ENCODE measurements at regions not wholly inside any gene's neighbourhood (a gene's known extent, or its start where the extent isn't known, plus 50 kb on each side); places are given as distances from the start of the nearest gene placed in this dataset.

DNA sequence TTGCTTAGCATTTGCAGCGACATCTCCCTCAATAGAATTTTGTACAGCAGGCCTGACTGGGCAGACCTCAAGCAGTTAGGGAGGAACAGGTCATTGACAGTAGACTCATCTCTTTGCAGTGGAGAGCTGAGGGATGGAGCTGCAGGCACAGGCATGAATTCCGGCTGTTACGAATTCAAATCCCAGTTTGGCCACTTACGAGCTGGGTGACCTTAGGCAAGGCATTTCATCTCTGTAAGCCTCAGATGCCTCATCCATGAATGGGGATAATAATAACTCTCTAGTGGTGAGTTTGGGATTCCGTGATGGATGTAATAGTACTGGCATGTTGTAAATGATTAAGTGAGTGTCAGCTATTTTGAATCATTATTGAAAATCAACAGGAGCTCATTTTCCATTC, 195.3 kb downstream of the SEMA6A start:
- Histone ChIP-seq H3K27me3 (ENCODE audit: control insufficient read depth in 4 of 4, insufficient read depth in 4 of 4, low read length in 3 of 4) (no peaks in the 10 kb centered on the region), H3K4me1 (ENCODE audit: control insufficient read depth in 4 of 4, insufficient read depth in 4 of 4, low read length in 3 of 4) (no peaks in the 10 kb centered on the region), H3K27ac (ENCODE audit: low read depth in 1 of 2, low read length in 2 of 2) (no peak overlapping the region), H3K4me3 (ENCODE audit: low read depth in 1 of 3, low read length in 3 of 3) (no peak overlapping the region), H3K9ac (ENCODE audit: low read depth in 1 of 2, low read length in 2 of 2) (no peak overlapping the region), H3K9me3 (ENCODE audit: control insufficient read depth in 4 of 4, low read length in 3 of 4) (no peaks in the 10 kb centered on the region), H3K36me3 (ENCODE audit: control insufficient read depth in 4 of 4, insufficient read depth in 3 of 4, low read depth in 1 of 4, low read length in 3 of 4) (no peaks in the 10 kb centered on the region)
- DNase-seq (ENCODE audit: low spot score): no peak
- TF ChIP-seq SP1 (IDR thresholded peaks at IDR 0.05) (no peak), RAD21 (IDR thresholded peaks at IDR 0.05) (no peak), CTCF (IDR thresholded peaks at IDR 0.05; ENCODE audit: low read depth, low read length, missing input control) (no peak), HNF4G (IDR thresholded peaks at IDR 0.05) (no peak), HNF4A (conservative IDR thresholded peaks at IDR 0.05) (no peak)
- WGBS: 95% methylated on average over 5 of the region's 5 CpGs

- 93% methylated on average over 5 of the region's 5 CpGs for WGBS
- H3K27ac ChIP-seq (ENCODE audit: low read depth in 1 of 2, low read length in 2 of 2): no peak overlapping the region
Measured at GRCh38 chr5:116378777-116379121, 195.9 kb downstream of the SEMA6A start.

GRCh38 chr5:116378007-116378776, 196.4 kb downstream of the SEMA6A start:
- H3K4me1 ChIP-seq (ENCODE audit: control insufficient read depth in 4 of 4, insufficient read depth in 4 of 4, low read length in 3 of 4): no peaks in the 10 kb centered on the region
- H3K4me3 ChIP-seq (ENCODE audit: low read depth in 1 of 3, low read length in 3 of 3): no peak overlapping the region
- H3K9ac ChIP-seq (ENCODE audit: low read depth in 1 of 2, low read length in 2 of 2): no peak overlapping the region
- DNase-seq (ENCODE audit: low spot score): no peak
- WGBS: 88% methylated on average over 12 of the region's 12 CpGs
- H3K36me3 ChIP-seq (ENCODE audit: control insufficient read depth in 4 of 4, insufficient read depth in 3 of 4, low read depth in 1 of 4, low read length in 3 of 4): no peaks in the 10 kb centered on the region
- TF ChIP-seq TAF1 (conservative IDR thresholded peaks at IDR 0.05): no peak
- TF ChIP-seq NR2F2 (IDR thresholded peaks at IDR 0.05): peak; percentile 22
- no peak for TF ChIP-seq MAX (IDR thresholded peaks at IDR 0.05)
- TF ChIP-seq SP1 (IDR thresholded peaks at IDR 0.05): no peak
- H3K27me3 ChIP-seq (ENCODE audit: control insufficient read depth in 4 of 4, insufficient read depth in 4 of 4, low read length in 3 of 4): no peaks in the 10 kb centered on the region
- H3K27ac ChIP-seq (ENCODE audit: low read depth in 1 of 2, low read length in 2 of 2): no peak overlapping the region
- no peaks in the 10 kb centered on the region for H3K9me3 ChIP-seq (ENCODE audit: control insufficient read depth in 4 of 4, low read length in 3 of 4)

More at GRCh38 chr5:116378777-116379121, 195.9 kb downstream of the SEMA6A start:
- H3K9me3 ChIP-seq (ENCODE audit: control insufficient read depth in 4 of 4, low read length in 3 of 4): no peaks in the 10 kb centered on the region
- no peak overlapping the region for H3K9ac ChIP-seq (ENCODE audit: low read depth in 1 of 2, low read length in 2 of 2)
- no peaks in the 10 kb centered on the region for H3K36me3 ChIP-seq (ENCODE audit: control insufficient read depth in 4 of 4, insufficient read depth in 3 of 4, low read depth in 1 of 4, low read length in 3 of 4)
- TF ChIP-seq NR2F2 (IDR thresholded peaks at IDR 0.05): no peak
- TF ChIP-seq ATF3 (IDR thresholded peaks at IDR 0.05): no peak
- TF ChIP-seq ZBTB33 (IDR thresholded peaks at IDR 0.05): no peak
- no peak overlapping the region for H3K4me3 ChIP-seq (ENCODE audit: low read depth in 1 of 3, low read length in 3 of 3)
- no peaks in the 10 kb centered on the region for H3K27me3 ChIP-seq (ENCODE audit: control insufficient read depth in 4 of 4, insufficient read depth in 4 of 4, low read length in 3 of 4)
- no peak for DNase-seq (ENCODE audit: low spot score)
- H3K4me1 ChIP-seq (ENCODE audit: control insufficient read depth in 4 of 4, insufficient read depth in 4 of 4, low read length in 3 of 4): no peaks in the 10 kb centered on the region
